ENCODE measurements at regions not wholly inside any gene's neighbourhood (a gene's known extent, or its start where the extent isn't known, plus 50 kb on each side); places are given as distances from the start of the nearest gene placed in this dataset.
"Not testable (repeated sequence)": the region's sequence is repeated elsewhere in the genome, so short reads cannot be mapped to it uniquely, and the experiment has no call there.

- no peak overlapping the region for H3K4me3 ChIP-seq
- no peaks in the 10 kb centered on the region for H3K27me3 ChIP-seq
- H3K4me1 ChIP-seq, result peaks cover 9% of the 10 kb centered on the region
- no peak overlapping the region for H3K9ac ChIP-seq
- no peaks in the 10 kb centered on the region for H3K9me3 ChIP-seq (ENCODE audit: low read depth)
- no peaks in the 10 kb centered on the region for H3F3A ChIP-seq (ENCODE audit: low read depth)
- H2AFZ ChIP-seq (replicated peaks), result no peak overlapping the region
- TF ChIP-seq CTCF (IDR thresholded peaks at IDR 0.05) (no peak), EZH2 (IDR thresholded peaks at IDR 0.05) (no peak), EZH2phosphoT487 (IDR thresholded peaks at IDR 0.05) (no peak)
- no peak overlapping the region for H3K4me3 Mint-ChIP-seq
- H3K27ac Mint-ChIP-seq, result no peak overlapping the region
- H3K4me2 ChIP-seq, result no peak overlapping the region
- no peak for DNase-seq (ENCODE audit: low spot score)
- no peak overlapping the region for H3K27ac ChIP-seq
- no peaks in the 10 kb centered on the region for H3K9me3 Mint-ChIP-seq
- H3K36me3 ChIP-seq, result no peaks in the 10 kb centered on the region
- no peaks in the 10 kb centered on the region for H3K36me3 Mint-ChIP-seq
- no peaks in the 10 kb centered on the region for H3K27me3 Mint-ChIP-seq (ENCODE audit: insufficient read depth, low read depth)
- no peaks in the 10 kb centered on the region for H3K79me2 ChIP-seq (ENCODE audit: low read depth)
- H3K4me1 Mint-ChIP-seq, result no peaks in the 10 kb centered on the region
- no peaks in the 10 kb centered on the region for H4K20me1 ChIP-seq (ENCODE audit: low read depth)
These were observed 199.1 kb downstream of the NNT start for GRCh38 chr5:43802119-43802518.

DNA sequence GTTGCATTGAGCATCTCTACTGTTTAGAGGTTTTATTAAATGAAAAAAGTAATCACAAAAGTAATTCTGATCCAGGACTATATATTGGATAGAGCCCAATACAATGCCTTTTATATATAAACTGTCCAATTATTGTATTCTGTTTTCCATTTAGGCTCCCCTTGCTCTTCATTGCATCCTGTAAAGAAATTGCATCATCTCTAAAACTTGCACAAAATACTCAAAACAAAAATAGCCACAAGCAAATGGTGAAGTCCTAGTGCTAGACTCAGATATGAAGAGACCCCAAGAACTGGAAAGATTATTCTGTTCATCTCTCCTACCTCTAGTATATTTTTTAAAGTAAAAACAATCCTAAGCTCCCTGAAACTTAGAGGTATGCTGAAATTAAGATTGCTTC lies 195.8 kb downstream of the NNT start:
- no peaks in the 10 kb centered on the region for H3K9me3 Mint-ChIP-seq
- Histone ChIP-seq H3K4me3 (no peak overlapping the region), H3K36me3 (no peaks in the 10 kb centered on the region), H3K27me3 (no peaks in the 10 kb centered on the region), H3K4me1 (peaks cover 9% of the 10 kb centered on the region), H3K79me2 (ENCODE audit: low read depth) (no peaks in the 10 kb centered on the region), H3K9ac (no peak overlapping the region), H3F3A (ENCODE audit: low read depth) (no peaks in the 10 kb centered on the region), H3K4me2 (no peak overlapping the region), H3K27ac (no peak overlapping the region), H2AFZ (replicated peaks) (no peak overlapping the region), H3K9me3 (ENCODE audit: low read depth) (no peaks in the 10 kb centered on the region), H4K20me1 (ENCODE audit: low read depth) (no peaks in the 10 kb centered on the region)
- H3K4me3 Mint-ChIP-seq, result no peak overlapping the region
- no peak overlapping the region for H3K27ac Mint-ChIP-seq
- TF ChIP-seq CTCF (IDR thresholded peaks at IDR 0.05), result no peak
- TF ChIP-seq EZH2phosphoT487 (IDR thresholded peaks at IDR 0.05), result no peak
- TF ChIP-seq EZH2 (IDR thresholded peaks at IDR 0.05), result no peak
- DNase-seq (ENCODE audit: low spot score), result no peak
- no peaks in the 10 kb centered on the region for H3K27me3 Mint-ChIP-seq (ENCODE audit: insufficient read depth, low read depth)
- no peaks in the 10 kb centered on the region for H3K4me1 Mint-ChIP-seq
- H3K36me3 Mint-ChIP-seq, result no peaks in the 10 kb centered on the region

DNA sequence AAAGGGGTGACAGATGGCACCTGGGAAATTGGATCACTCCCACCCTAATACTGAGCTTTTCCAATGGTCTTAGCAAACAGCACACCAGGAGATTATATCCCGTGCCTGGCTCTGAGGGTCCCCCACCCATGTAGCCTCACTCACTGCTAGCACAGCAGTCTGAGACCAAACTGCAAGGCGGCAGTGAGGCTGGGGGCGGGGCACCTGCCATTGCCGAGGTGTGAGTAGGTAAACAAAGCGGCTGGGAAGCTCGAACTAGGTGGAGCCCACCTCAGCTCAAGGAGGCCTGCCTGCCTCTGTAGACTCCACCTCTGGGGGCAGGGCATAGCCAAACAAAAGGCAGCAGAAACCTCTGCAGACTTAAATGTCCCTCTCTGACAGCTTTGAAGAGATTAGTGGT lies 188.9 kb downstream of the NNT start:
- not testable (repeated sequence) for H3K36me3 Mint-ChIP-seq; H3K4me1 ChIP-seq; H3K9me3 Mint-ChIP-seq; H3K36me3 ChIP-seq; H2AFZ ChIP-seq (replicated peaks); DNase-seq (ENCODE audit: low spot score); H3K79me2 ChIP-seq (ENCODE audit: low read depth); H3K27me3 Mint-ChIP-seq (ENCODE audit: insufficient read depth, low read depth); H4K20me1 ChIP-seq (ENCODE audit: low read depth); H3K27me3 ChIP-seq; H3K4me3 ChIP-seq; H3K4me1 Mint-ChIP-seq; H3K27ac ChIP-seq; H3K9me3 ChIP-seq (ENCODE audit: low read depth); H3K27ac Mint-ChIP-seq; H3K9ac ChIP-seq; H3F3A ChIP-seq (ENCODE audit: low read depth); H3K4me2 ChIP-seq; H3K4me3 Mint-ChIP-seq

DNA sequence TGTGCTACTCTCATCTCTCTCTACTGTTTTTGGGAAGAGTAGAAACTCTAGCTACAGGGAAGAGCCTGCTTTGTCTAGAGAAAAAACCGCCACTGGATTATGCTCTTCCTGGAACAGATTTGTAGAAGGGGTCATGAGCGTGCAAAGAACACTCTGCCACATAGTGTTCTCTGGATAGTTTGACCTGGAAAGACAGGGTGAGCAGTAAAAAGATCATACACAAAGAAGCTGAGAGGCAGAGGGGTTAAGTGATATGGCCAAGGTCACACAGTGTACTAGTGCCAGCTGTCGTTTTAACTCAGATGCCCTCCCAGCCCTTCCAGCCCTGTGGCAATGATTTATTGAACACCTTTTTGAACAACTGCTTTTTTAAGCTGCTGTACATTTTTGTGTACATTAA lies 182.2 kb downstream of the NNT start:
- Mint-ChIP-seq H3K4me1 (no peaks in the 10 kb centered on the region), H3K36me3 (no peaks in the 10 kb centered on the region), H3K27ac (no peak overlapping the region), H3K4me3 (no peak overlapping the region), H3K27me3 (ENCODE audit: insufficient read depth, low read depth) (peaks cover 2% of the 10 kb centered on the region), H3K9me3 (peaks cover 10% of the 10 kb centered on the region)
- Histone ChIP-seq H3K27ac (no peak overlapping the region), H3K4me2 (no peak overlapping the region), H3F3A (ENCODE audit: low read depth) (no peaks in the 10 kb centered on the region), H3K4me1 (no peaks in the 10 kb centered on the region), H3K9me3 (ENCODE audit: low read depth) (no peaks in the 10 kb centered on the region), H3K27me3 (no peaks in the 10 kb centered on the region), H3K9ac (no peak overlapping the region), H3K79me2 (ENCODE audit: low read depth) (no peaks in the 10 kb centered on the region), H3K36me3 (no peaks in the 10 kb centered on the region), H3K4me3 (no peak overlapping the region), H4K20me1 (ENCODE audit: low read depth) (no peaks in the 10 kb centered on the region), H2AFZ (replicated peaks) (no peak overlapping the region)
- DNase-seq (ENCODE audit: low spot score), result no peak
- TF ChIP-seq EZH2 (IDR thresholded peaks at IDR 0.05), result no peak
- TF ChIP-seq CTCF (IDR thresholded peaks at IDR 0.05), result no peak
- no peak for TF ChIP-seq EZH2phosphoT487 (IDR thresholded peaks at IDR 0.05)

Measured in neural progenitor cell (in vitro differentiated cells).